ENCODE measurements at regions not wholly inside any gene's neighbourhood (a gene's known extent, or its start where the extent isn't known, plus 50 kb on each side); places are given as distances from the start of the nearest gene placed in this dataset.

DNA sequence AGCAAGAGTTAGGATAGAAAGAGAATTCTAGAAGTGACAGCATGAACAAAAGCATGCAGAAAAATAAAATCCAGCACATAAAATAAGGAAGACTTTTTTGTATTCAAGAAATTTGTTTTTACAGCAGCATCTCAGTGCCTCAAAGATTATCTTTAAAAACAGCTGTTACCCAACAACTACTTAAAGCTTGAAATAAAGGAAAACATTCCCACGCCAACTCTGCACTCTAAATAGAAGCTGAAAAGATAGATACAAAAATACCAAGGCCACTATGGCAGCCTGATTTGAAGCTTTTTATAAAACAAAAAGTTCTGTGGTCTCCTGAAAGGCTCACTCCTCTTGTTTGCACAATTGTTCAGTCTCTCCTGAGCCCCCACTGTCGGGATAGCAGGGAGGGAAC is 83.6 kb upstream of the LRRC55 start:
- H3K27ac Mint-ChIP-seq, result no peak overlapping the region
- no peaks in the 10 kb centered on the region for H3K4me1 Mint-ChIP-seq
- intact Hi-C loops (cut with micrococcal nuclease), result no loop called here
- H3K36me3 Mint-ChIP-seq (ENCODE audit: low read depth), result no peaks in the 10 kb centered on the region
- CTCF ChIA-PET, result no interaction called here
- H3K4me3 Mint-ChIP-seq, result no peak overlapping the region
- ATAC-seq (ENCODE audit: low read depth) (no peak), DNase-seq (no peak)
- POLR2A ChIA-PET, result no interaction called here
- peaks cover 2% of the 10 kb centered on the region for H3K9me3 Mint-ChIP-seq
- H3K27me3 Mint-ChIP-seq, result peaks cover 3% of the 10 kb centered on the region
- TF ChIP-seq, protein P1, sequence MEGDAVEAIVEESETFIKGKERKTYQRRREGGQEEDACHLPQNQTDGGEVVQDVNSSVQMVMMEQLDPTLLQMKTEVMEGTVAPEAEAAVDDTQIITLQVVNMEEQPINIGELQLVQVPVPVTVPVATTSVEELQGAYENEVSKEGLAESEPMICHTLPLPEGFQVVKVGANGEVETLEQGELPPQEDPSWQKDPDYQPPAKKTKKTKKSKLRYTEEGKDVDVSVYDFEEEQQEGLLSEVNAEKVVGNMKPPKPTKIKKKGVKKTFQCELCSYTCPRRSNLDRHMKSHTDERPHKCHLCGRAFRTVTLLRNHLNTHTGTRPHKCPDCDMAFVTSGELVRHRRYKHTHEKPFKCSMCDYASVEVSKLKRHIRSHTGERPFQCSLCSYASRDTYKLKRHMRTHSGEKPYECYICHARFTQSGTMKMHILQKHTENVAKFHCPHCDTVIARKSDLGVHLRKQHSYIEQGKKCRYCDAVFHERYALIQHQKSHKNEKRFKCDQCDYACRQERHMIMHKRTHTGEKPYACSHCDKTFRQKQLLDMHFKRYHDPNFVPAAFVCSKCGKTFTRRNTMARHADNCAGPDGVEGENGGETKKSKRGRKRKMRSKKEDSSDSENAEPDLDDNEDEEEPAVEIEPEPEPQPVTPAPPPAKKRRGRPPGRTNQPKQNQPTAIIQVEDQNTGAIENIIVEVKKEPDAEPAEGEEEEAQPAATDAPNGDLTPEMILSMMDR (IDR thresholded peaks at IDR 0.05), result no peak

DNA sequence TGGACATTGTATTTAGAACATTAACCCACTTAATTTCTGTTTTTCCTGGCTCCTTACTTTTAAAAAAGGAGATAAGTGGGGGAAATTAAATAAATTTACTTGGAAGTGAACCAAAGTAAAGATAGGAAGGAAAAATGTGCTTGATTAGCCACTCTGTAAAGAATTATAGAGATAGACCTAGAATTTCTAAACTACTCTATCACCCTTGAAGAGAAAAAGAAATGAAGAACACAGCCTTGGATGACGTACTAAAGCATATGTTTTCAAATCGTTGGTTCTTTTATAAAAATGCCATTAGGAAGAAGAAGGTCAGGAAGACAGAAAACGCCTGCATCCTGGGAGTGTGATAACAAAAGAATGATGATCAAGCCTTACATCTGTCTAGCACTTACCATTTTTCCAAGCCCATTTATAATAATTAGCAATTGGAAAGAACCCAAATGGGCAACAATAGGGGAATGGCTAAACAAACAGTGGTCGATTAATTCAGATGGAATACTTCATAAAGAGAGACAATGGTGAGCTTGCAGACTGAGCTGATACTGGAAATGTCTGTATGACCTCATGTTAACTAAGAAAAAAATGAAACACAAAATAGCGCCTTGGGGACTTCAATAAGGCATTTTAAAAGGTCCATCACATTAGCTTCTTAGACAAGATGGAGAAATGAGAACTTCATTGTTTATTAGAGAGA is 81.0 kb upstream of the LRRC55 start:
- H3K9me3 Mint-ChIP-seq, result peaks cover 2% of the 10 kb centered on the region
- TF ChIP-seq, protein P1 (IDR thresholded peaks at IDR 0.05), result no peak
- ChIA-PET POLR2A (no interaction called here), CTCF (no interaction called here)
- DNase-seq, result no peak
- no peaks in the 10 kb centered on the region for H3K36me3 Mint-ChIP-seq (ENCODE audit: low read depth)
- ATAC-seq (ENCODE audit: low read depth), result no peak
- H3K4me1 Mint-ChIP-seq, result no peaks in the 10 kb centered on the region
- H3K27ac Mint-ChIP-seq, result no peak overlapping the region
- no peak overlapping the region for H3K4me3 Mint-ChIP-seq
- intact Hi-C loops (cut with micrococcal nuclease), result no loop called here
- H3K27me3 Mint-ChIP-seq, result no peaks in the 10 kb centered on the region

DNA sequence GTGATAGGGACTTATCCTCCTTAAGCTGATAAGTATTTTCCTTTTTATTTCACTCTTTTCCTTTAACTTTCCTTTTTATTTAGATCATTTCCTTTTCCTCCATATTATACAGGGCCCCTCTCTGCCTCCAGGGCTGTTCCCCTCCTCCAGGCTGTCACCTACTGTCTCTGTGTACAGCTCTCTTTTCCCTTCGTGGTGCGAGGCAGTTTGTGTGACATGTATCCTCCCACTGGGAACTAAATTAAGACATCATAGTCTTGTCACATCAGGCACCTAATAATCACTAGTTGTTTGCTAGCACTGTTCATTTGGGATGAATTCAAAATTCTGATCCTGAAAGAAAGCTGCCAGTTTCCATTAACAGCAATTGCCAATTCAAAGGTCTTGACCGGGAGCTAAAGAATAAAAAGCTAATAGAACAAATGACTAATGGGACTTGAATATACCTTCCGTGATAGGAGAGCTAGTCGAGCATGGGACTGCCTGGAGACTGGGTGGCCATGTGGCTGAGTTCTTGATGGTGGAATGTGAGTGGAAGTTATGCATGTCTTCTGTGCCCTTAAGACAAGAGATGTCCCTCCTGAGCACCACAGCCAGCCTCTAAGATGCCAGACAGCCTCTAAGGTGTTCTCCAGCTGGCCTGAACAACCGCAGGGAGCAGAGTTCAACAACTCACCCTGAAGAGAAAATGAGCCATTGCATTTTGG is 77.7 kb upstream of the LRRC55 start:
- DNase-seq (no peak), ATAC-seq (ENCODE audit: low read depth) (no peak)
- TF ChIP-seq, protein P1 (IDR thresholded peaks at IDR 0.05), result no peak
- no peaks in the 10 kb centered on the region for H3K4me1 Mint-ChIP-seq
- peaks cover 6% of the 10 kb centered on the region for H3K27me3 Mint-ChIP-seq
- CTCF ChIA-PET, result no interaction called here
- intact Hi-C loops (cut with micrococcal nuclease), result no loop called here
- H3K4me3 Mint-ChIP-seq, result no peak overlapping the region
- POLR2A ChIA-PET, result no interaction called here
- H3K36me3 Mint-ChIP-seq (ENCODE audit: low read depth), result no peaks in the 10 kb centered on the region
- peaks cover 9% of the 10 kb centered on the region for H3K9me3 Mint-ChIP-seq
- no peak overlapping the region for H3K27ac Mint-ChIP-seq

DNA sequence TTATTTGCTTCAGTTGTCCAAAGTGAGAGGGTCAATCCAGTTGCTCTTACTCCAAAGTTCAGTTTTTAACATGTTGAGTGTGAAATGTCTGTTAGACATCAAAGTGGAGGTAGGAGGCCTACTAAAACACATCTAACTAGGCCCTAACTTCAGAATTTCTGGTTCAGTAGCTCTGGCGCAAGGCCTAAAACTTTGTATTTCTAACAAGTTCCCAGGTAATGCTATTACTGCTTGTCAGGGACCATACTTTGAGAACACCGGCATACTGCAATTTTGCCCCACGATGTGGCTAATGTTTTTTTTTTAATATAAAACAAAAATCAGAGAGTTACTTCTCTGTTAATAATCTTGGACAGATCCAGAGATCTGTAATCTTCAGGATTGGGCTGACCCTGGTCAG is 72.4 kb upstream of the LRRC55 start:
- TF ChIP-seq, protein P1 (IDR thresholded peaks at IDR 0.05), result no peak
- POLR2A ChIA-PET, result no interaction called here
- CTCF ChIA-PET, result no interaction called here
- H3K36me3 Mint-ChIP-seq (ENCODE audit: low read depth), result no peaks in the 10 kb centered on the region
- peaks cover 11% of the 10 kb centered on the region for H3K9me3 Mint-ChIP-seq
- no peak overlapping the region for H3K4me3 Mint-ChIP-seq
- peaks cover 8% of the 10 kb centered on the region for H3K27me3 Mint-ChIP-seq
- no peak overlapping the region for H3K27ac Mint-ChIP-seq
- no peak for DNase-seq
- intact Hi-C loops (cut with micrococcal nuclease), result no loop called here
- ATAC-seq (ENCODE audit: low read depth), result no peak
- H3K4me1 Mint-ChIP-seq, result no peaks in the 10 kb centered on the region

DNA sequence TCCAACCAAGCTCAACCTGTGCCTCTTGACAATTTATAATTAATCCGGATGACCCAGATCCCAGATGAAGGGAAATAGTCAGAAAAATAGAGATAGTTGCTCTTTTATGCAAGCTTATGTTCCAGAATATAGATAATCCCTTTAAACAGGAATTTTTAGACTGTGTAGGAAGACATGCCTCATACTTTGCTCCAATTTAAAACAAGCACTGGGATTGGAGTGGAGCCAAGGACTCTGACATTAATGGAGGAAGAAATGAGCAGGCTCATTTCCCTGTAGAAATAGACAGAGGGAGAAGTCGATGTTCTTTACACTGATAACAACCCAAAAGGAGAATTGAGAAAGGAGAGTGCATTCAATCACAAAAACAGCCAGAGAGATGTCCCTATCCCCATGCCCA is 70.1 kb upstream of the LRRC55 start:
- ChIA-PET POLR2A (no interaction called here), CTCF (no interaction called here)
- Mint-ChIP-seq H3K27me3 (peaks cover 9% of the 10 kb centered on the region), H3K36me3 (ENCODE audit: low read depth) (no peaks in the 10 kb centered on the region), H3K27ac (no peak overlapping the region), H3K4me1 (no peaks in the 10 kb centered on the region), H3K4me3 (no peak overlapping the region), H3K9me3 (peaks cover 11% of the 10 kb centered on the region)
- DNase-seq (no peak), ATAC-seq (ENCODE audit: low read depth) (no peak)
- intact Hi-C loops (cut with micrococcal nuclease), result no loop called here
- TF ChIP-seq, protein P1 (IDR thresholded peaks at IDR 0.05), result no peak
